ENCODE measurements at regions not wholly inside any gene's neighbourhood (a gene's known extent, or its start where the extent isn't known, plus 50 kb on each side); places are given as distances from the start of the nearest gene placed in this dataset.

DNA sequence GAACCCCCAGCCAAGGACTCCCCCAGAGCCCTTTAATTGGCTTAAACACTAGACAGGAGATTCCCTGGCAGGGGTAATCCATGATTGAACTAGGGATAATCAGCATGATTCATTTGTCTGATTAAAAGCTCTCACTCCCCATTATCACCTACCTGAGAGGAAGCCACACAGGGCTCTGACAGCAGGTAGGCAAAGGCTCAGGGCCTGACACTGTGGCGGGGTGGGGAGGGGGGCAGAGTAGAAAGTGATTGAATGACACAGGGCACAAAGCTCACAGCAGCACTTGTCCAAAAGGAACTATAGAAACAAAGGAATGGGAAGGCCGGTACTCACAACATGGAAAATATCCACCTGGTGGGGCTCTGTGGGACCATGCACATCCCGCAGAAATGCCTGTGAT, 231.6 kb downstream of the MAFB start:
- TF ChIP-seq POLR2A (IDR thresholded peaks at IDR 0.05; ENCODE audit: control extremely low read depth in 1 of 2, low read depth in 2 of 2, low read length in 2 of 2), result no peak
- TF ChIP-seq, protein P1, sequence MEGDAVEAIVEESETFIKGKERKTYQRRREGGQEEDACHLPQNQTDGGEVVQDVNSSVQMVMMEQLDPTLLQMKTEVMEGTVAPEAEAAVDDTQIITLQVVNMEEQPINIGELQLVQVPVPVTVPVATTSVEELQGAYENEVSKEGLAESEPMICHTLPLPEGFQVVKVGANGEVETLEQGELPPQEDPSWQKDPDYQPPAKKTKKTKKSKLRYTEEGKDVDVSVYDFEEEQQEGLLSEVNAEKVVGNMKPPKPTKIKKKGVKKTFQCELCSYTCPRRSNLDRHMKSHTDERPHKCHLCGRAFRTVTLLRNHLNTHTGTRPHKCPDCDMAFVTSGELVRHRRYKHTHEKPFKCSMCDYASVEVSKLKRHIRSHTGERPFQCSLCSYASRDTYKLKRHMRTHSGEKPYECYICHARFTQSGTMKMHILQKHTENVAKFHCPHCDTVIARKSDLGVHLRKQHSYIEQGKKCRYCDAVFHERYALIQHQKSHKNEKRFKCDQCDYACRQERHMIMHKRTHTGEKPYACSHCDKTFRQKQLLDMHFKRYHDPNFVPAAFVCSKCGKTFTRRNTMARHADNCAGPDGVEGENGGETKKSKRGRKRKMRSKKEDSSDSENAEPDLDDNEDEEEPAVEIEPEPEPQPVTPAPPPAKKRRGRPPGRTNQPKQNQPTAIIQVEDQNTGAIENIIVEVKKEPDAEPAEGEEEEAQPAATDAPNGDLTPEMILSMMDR (IDR thresholded peaks at IDR 0.05; ENCODE audit: control extremely low read depth in 1 of 3, insufficient read depth in 1 of 3, low read depth in 1 of 3, low read length in 3 of 3), result no peak
- no peak for TF ChIP-seq ASH2L (IDR thresholded peaks at IDR 0.05; ENCODE audit: low read length)
- no peak for TF ChIP-seq CEBPB (IDR thresholded peaks at IDR 0.05; ENCODE audit: low read depth, low read length)
- no peak for TF ChIP-seq TAF1 (IDR thresholded peaks at IDR 0.05; ENCODE audit: low read depth, low read length)
- no peak for TF ChIP-seq EZH2 (IDR thresholded peaks at IDR 0.05; ENCODE audit: low read depth, low read length, severe bottlenecking)
- no peak for TF ChIP-seq RFX5 (IDR thresholded peaks at IDR 0.05; ENCODE audit: borderline replicate concordance, low read depth, low read length)
- no peak for TF ChIP-seq EGR1 (IDR thresholded peaks at IDR 0.05; ENCODE audit: borderline replicate concordance, low read depth, low read length)
- TF ChIP-seq SRF (IDR thresholded peaks at IDR 0.05; ENCODE audit: low read depth, low read length), result no peak
